Glomerular endothelial cell (primary cell): ENCODE measurements at regions not wholly inside any gene's neighbourhood (a gene's known extent, or its start where the extent isn't known, plus 50 kb on each side); places are given as distances from the start of the nearest gene placed in this dataset.

Experiments used
- DNase-seq: peaks from one replicate; pipeline ENCODE4 v3.0.0-alpha.2; 2011; ENCODE audit warnings: low read depth, low spot score; ENCODE audit errors: extremely low read depth

- no peak for DNase-seq
These were observed 61.9 kb upstream of the CITED2 start for GRCh38 chr6:139436200-139436956.

- DNase-seq, result no peak
These were observed 59.4 kb upstream of the CITED2 start for GRCh38 chr6:139433631-139434419.

GRCh38 chr6:139431602-139431956, 57.1 kb upstream of the CITED2 start:
- no peak for DNase-seq

GRCh38 chr6:139430899-139431601, 56.6 kb upstream of the CITED2 start:
- no peak for DNase-seq

- DNase-seq, result no peak
These were observed 55.2 kb upstream of the CITED2 start for GRCh38 chr6:139429580-139430145.

GRCh38 chr6:139427199-139427598, 52.8 kb upstream of the CITED2 start:
- no peak for DNase-seq

- no peak for DNase-seq
These were observed 52.3 kb upstream of the CITED2 start for GRCh38 chr6:139426795-139427194.

GRCh38 chr6:139425780-139426179, 51.3 kb upstream of the CITED2 start:
- DNase-seq, result no peak

- DNase-seq, result no peak
These were observed 49.7 kb upstream of the CITED2 start for GRCh38 chr6:139423971-139424667.
